Endothelial cell of umbilical vein (primary cell): ENCODE measurements at regions not wholly inside any gene's neighbourhood (a gene's known extent, or its start where the extent isn't known, plus 50 kb on each side); places are given as distances from the start of the nearest gene placed in this dataset.

Source experiments
- BruUV-seq: library from RNA; stranded (reverse); fragments of 400-500 nt; replicated peaks from 2 replicates; lab custom pipeline; 2021; lab: Mats Ljungman, UMichigan
- CTCF ChIA-PET: fragments of 300-600, 350-600 bp; sonication (Branson Sonifier 250); formaldehyde crosslinking; loops from one replicate; lab custom pipeline; 2021; ENCODE audit warnings: antibody characterized with exemption, inconsistent platforms; lab: Charles Lee
- POLR2A ChIA-PET: fragments of 300-600, 350-600 bp; sonication (Branson Sonifier 250); formaldehyde crosslinking; loops from one replicate; lab custom pipeline; 2021; ENCODE audit warnings: antibody characterized with exemption, inconsistent platforms; lab: Charles Lee
- DNase-seq: peaks from one replicate; pipeline ENCODE4 v3.0.0-alpha.2; 2011; ENCODE audit warnings: low read depth, low spot score
- FAIRE-seq: peaks from 2 replicates; lab custom pipeline; 2011; peaks lifted over from hg19 to GRCh38; lab: Jason Lieb, UNC
- H2AFZ ChIP-seq: 2 replicates; pipeline ENCODE4 v1.6.0; 2012; ENCODE audit warnings: low read depth, low read length, control low read depth, inconsistent platforms
- H3K27ac ChIP-seq: 2 replicates; pipeline ENCODE4 v1.5.1; 2011; ENCODE audit warnings: low read depth, mild to moderate bottlenecking, control low read depth, low read length, moderate library complexity; ENCODE audit not compliant: insufficient read depth
- H3K27me3 ChIP-seq, 2 experiments: 2 replicates each; pipeline versions ENCODE4 v1.6.0 to v1.6.1; 2011; ENCODE audit warnings: low read length in 2 of 2, mixed read lengths in 1 of 2; ENCODE audit not compliant: control insufficient read depth in 2 of 2, insufficient read depth in 2 of 2
- H3K36me3 ChIP-seq, 2 experiments: 2 replicates in 1 of 2; 3 replicates in 1 of 2; pipeline ENCODE4 v1.5.1; 2011; ENCODE audit warnings: low read length in 2 of 2, mild to moderate bottlenecking in 1 of 2, moderate library complexity in 1 of 2; ENCODE audit not compliant: control insufficient read depth in 2 of 2, insufficient read depth in 2 of 2; ENCODE audit errors: extremely low read depth in 1 of 2
- H3K4me1 ChIP-seq: 3 replicates; pipeline ENCODE4 v1.5.1; 2011; ENCODE audit warnings: mild to moderate bottlenecking, low read length; ENCODE audit not compliant: control insufficient read depth, insufficient read depth; ENCODE audit errors: extremely low read depth
- H3K4me2 ChIP-seq: 2 replicates; pipeline ENCODE4 v1.6.1; 2011; ENCODE audit warnings: low read length, control low read depth, mixed read lengths; ENCODE audit not compliant: insufficient read depth
- H3K4me3 ChIP-seq, 3 experiments: fragments of 200-600 bp in 1 of 3; sonication (generic), shearing (Covaris generic) in 1 of 3; replicated peaks in 1 of 3; 2 replicates each; pipeline ENCODE4 v1.5.1; 2011 to 2016; ENCODE audit warnings: control low read depth in 3 of 3, low read length in 3 of 3, mild to moderate bottlenecking in 2 of 3, inconsistent platforms in 1 of 3, low read depth in 1 of 3, moderate library complexity in 1 of 3; ENCODE audit not compliant: insufficient read depth in 1 of 3
- H3K79me2 ChIP-seq: 2 replicates; pipeline ENCODE4 v1.6.0; 2012; ENCODE audit warnings: low read length, inconsistent platforms; ENCODE audit not compliant: control insufficient read depth, insufficient read depth
- H3K9ac ChIP-seq: replicated peaks from 2 replicates; pipeline ENCODE3; 2011; ENCODE audit warnings: low read length, control low read depth; ENCODE audit not compliant: insufficient read depth; ENCODE audit errors: extremely low read depth
- H3K9me1 ChIP-seq: replicated peaks from 3 replicates; pipeline ENCODE4 v1.6.0; 2011; ENCODE audit warnings: mild to moderate bottlenecking, low read length; ENCODE audit not compliant: control insufficient read depth, insufficient read depth; ENCODE audit errors: extremely low read depth
- H3K9me3 ChIP-seq: replicated peaks from 2 replicates; pipeline ENCODE4 v1.5.1; 2012; ENCODE audit warnings: low read length, inconsistent platforms; ENCODE audit not compliant: control insufficient read depth, insufficient read depth
- H4K20me1 ChIP-seq: replicated peaks from 2 replicates; pipeline ENCODE3; 2011; ENCODE audit warnings: mild to moderate bottlenecking, low read length; ENCODE audit not compliant: control insufficient read depth, insufficient read depth; ENCODE audit errors: extremely low read depth
- CTCF ChIP-seq, 2 donors: IDR thresholded peaks; 1 replicate in 1 of 2; 2 replicates in 1 of 2; pipeline ENCODE4 v1.5.1; 2011; ENCODE audit warnings: low read length in 2 of 2, mild to moderate bottlenecking in 2 of 2, moderate library complexity in 2 of 2, control low read depth in 1 of 2, inconsistent platforms in 1 of 2, low read depth in 1 of 2; ENCODE audit not compliant: insufficient read depth in 1 of 2; ENCODE audit errors: extremely low read depth in 1 of 2
- EZH2 ChIP-seq: IDR thresholded peaks from 2 replicates; pipeline ENCODE4 v1.6.1; 2012; ENCODE audit warnings: borderline replicate concordance, low read depth, mild to moderate bottlenecking, moderate library complexity, low read length, inconsistent platforms; ENCODE audit not compliant: severe bottlenecking
- FOS ChIP-seq: IDR thresholded peaks from 2 replicates; pipeline ENCODE4 v1.6.1; 2011; ENCODE audit warnings: mild to moderate bottlenecking, low read length, moderate library complexity, borderline replicate concordance; ENCODE audit not compliant: insufficient read depth
- GATA2 ChIP-seq: IDR thresholded peaks from 2 replicates; pipeline ENCODE4 v1.7.0; 2011; ENCODE audit warnings: low read depth, mild to moderate bottlenecking, moderate library complexity, mixed read lengths, low read length; ENCODE audit not compliant: insufficient read length, insufficient read depth
- JUN ChIP-seq: IDR thresholded peaks from 2 replicates; pipeline ENCODE4 v1.6.1; 2011; ENCODE audit warnings: borderline replicate concordance, low read depth; ENCODE audit not compliant: insufficient read length, insufficient read depth
- MAX ChIP-seq: IDR thresholded peaks from 2 replicates; pipeline ENCODE4 v1.6.1; 2011; ENCODE audit not compliant: insufficient read depth, insufficient read length
- MYC ChIP-seq: IDR thresholded peaks from one replicate; pipeline ENCODE4 v1.6.1; 2011; ENCODE audit warnings: mild to moderate bottlenecking, low read depth, low read length
- POLR2A ChIP-seq: IDR thresholded peaks from 2 replicates; pipeline ENCODE4 v1.6.1; 2012; ENCODE audit warnings: low read depth, mild to moderate bottlenecking, control low read depth, low read length
- POLR2AphosphoS5 ChIP-seq: IDR thresholded peaks from 2 replicates; pipeline ENCODE4 v1.6.1; 2012; ENCODE audit warnings: low read depth, mild to moderate bottlenecking, control low read depth, low read length, moderate library complexity; ENCODE audit not compliant: insufficient read depth
- dilution Hi-C: fragments of 300-500 bp; cut with MboI; formaldehyde crosslinking; loops from one replicate; pipeline ENCODE4 v1.15.0; 2019; ENCODE audit warnings: low sequenced_read_pairs; ENCODE audit not compliant: extremely low pct_ligation_motif_present
- intact Hi-C: fragments of 100-400 bp; cut with micrococcal nuclease; formaldehyde crosslinking; loops from one replicate; pipeline ENCODE4 v1.10.0; 2022

DNA sequence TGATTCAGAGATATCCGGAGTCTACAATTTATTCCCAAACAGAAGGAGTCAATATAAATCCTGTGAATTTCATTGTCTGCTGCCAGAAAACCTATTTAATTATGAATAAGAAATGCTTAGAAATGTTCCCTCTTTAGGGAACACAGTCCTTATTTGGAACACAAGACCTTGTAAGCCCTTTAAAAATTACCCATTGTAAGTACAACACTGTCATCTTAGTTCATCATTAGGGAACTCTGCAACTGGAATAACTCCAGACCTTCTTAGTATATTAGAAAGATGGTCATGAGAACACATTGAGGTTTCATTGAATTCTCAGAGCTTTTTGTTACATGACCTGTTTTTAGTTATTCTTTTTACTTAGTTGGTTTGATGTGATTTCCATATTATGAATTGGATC is 548.5 kb upstream of the KLF12 start:
- Histone ChIP-seq H2AFZ (no peak overlapping the region), H3K4me1 (peaks cover 4% of the 10 kb centered on the region), H3K4me2 (no peak overlapping the region), H3K4me3 (no peak overlapping the region), H3K9me1 (no peaks in the 10 kb centered on the region), H3K27ac (no peak overlapping the region), H3K36me3 (no peaks in the 10 kb centered on the region), H3K9ac (no peak overlapping the region), H3K27me3 (no peaks in the 10 kb centered on the region), H4K20me1 (no peaks in the 10 kb centered on the region), H3K9me3 (no peaks in the 10 kb centered on the region), H3K79me2 (no peaks in the 10 kb centered on the region)
- no peak for TF ChIP-seq JUN
- no peak for TF ChIP-seq FOS
- no peak for TF ChIP-seq MYC
- TF ChIP-seq POLR2AphosphoS5 = no peak
- no peak for TF ChIP-seq MAX
- no peak for TF ChIP-seq EZH2
- TF ChIP-seq GATA2 = no peak
- TF ChIP-seq POLR2A = no peak
- no peak for TF ChIP-seq CTCF (IDR thresholded peaks at IDR 0.05; ENCODE audit: extremely low read depth in 1 of 2, insufficient read depth in 1 of 2, low read depth in 1 of 2, low read length in 2 of 2)
- dilution Hi-C loops = no loop called here
- FAIRE-seq (no peak), DNase-seq (no peak)
- ChIA-PET POLR2A (no interaction called here), CTCF (interaction anchor here (2.1 kb wide), 1 partner anchor 537 kb away, joined by 8 read pairs; no protein-coding TSS in a partner anchor)
- BruUV-seq = no TSS peak
- intact Hi-C loops = loop anchor here (1.0 to 10.0 kb wide), 3 partner anchors 105 to 548 kb away; partner anchors contain the start of gene KLF12
